Anterior cingulate cortex (tissue), 58 donors: ENCODE measurements at regions not wholly inside any gene's neighbourhood (a gene's known extent, or its start where the extent isn't known, plus 50 kb on each side); places are given as distances from the start of the nearest gene placed in this dataset.

ENCODE experiments used
- DNase-seq, 58 donors: peaks; one replicate each; lab custom pipeline; 2025; lab: John Stamatoyannopoulos, UW

- DNase-seq = no peak
Observed at GRCh38 chr1:116230712-116231111, 119.5 kb downstream of the MAB21L3 start.

DNA sequence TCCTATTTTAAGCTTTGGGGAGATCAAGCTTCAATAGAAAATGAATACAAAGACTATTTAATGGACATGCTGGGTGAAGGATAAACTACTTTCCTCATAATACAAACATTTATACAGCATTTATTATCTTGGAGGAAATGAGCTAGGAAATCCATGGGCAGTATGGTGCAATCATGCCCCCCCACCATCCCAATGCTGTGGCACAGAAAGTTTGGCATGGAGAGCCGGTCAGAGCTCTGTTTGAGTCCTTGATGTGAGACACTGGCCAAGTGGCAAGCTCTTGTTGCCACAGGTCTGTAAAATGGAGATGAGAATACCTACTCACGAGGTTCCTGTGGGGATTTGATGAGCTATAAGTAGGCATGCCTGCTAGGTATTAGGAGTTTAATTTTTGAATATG, 120.6 kb downstream of the MAB21L3 start:
- no peak for DNase-seq

DNA sequence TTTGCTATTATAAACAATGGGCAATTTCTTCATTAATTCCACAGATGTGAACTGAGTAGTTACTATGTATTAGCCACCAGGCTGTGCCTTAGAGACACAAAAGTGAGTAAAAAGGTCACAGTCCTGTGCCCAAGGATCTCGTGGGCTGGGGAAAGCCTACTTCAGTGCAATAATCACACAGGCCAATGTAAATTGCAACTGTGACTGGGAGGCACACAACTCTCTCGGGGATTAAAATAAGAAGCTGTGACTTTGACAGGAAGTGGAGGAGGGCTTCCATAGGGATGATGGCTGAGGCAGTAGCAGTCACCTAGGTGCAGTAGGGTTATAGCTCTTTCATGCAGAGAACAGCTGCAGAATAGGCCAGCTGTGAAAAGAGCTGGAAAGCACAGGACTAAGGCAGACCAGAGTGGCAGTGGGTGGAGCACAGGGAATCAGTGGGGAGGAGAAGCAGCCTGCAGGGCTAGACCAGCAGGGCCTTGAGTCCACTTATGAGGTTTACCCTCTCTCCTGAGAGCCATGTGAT, 121.9 kb downstream of the MAB21L3 start:
- DNase-seq = no peak

DNA sequence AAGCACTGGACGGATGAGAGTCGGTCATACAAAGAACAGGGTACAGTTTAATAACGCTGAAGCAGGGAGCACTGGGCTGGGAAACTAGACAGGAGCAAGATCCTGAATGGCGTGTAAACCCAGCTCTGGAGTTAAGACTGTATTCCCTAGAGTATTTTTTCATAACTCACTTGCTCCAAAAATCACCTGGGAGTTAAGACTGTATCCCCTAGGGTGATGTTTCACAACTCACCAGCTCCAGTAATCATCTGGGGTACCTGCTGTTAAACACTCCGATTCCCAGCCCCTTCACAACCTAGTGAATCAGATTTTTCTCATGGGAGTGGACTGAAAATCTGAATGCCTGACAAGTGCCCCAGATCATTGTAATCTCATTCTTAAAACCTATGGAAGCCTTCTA, 123.2 kb downstream of the MAB21L3 start:
- DNase-seq = no peak

DNA sequence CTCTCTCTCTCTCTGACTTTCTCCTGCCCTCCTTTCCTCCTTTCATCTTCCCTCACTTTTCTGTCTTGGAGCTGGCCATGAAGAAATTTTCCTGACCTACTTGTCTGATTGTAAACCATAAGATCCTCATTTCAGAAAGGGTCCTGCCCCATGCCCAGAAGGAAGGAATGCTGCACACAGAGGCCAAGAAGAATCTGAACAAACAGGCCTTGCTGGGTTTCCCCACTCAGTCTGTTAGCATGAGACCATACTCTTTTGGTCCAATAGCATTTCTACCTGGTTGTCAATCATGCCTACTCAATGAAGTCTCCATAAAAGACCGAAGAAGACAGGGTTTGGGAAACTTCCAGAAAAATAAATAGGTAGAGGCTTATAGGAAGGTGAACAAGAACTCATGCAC, 128.7 kb downstream of the MAB21L3 start:
- no peak for DNase-seq

GRCh38 chr1:116242741-116243140, 130.3 kb upstream of the ATP1A1 start:
- DNase-seq = no peak

- no peak for DNase-seq
Observed at GRCh38 chr1:116243333-116244054, 129.6 kb upstream of the ATP1A1 start.

GRCh38 chr1:116246174-116246573, 126.9 kb upstream of the ATP1A1 start:
- DNase-seq = no peak

- DNase-seq = no peak
Observed at GRCh38 chr1:116252271-116252670, 120.8 kb upstream of the ATP1A1 start.

DNA sequence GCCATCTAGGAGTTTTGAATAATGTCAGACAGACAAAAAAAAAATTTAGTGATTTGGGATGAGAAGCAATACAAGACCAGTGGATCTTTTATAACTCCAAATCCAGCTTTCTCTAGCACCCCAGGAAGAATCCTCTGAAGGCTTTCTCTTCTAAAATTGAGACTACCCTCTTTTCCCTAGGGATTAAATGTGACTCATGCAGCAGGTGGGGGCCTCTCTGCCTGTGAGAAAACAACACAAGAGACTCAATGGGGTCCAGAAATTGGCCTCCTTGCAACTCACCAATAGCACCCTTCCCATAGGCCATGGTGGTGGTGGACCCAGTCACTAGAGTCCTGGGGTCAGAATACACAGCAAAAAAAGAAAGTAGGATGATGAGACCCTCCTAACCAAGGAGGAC, 120.3 kb upstream of the ATP1A1 start:
- no peak for DNase-seq

GRCh38 chr1:116253566-116254382, 119.3 kb upstream of the ATP1A1 start:
- DNase-seq = no peak

- no peak for DNase-seq
Observed at GRCh38 chr1:116254776-116255175, 118.3 kb upstream of the ATP1A1 start.

DNA sequence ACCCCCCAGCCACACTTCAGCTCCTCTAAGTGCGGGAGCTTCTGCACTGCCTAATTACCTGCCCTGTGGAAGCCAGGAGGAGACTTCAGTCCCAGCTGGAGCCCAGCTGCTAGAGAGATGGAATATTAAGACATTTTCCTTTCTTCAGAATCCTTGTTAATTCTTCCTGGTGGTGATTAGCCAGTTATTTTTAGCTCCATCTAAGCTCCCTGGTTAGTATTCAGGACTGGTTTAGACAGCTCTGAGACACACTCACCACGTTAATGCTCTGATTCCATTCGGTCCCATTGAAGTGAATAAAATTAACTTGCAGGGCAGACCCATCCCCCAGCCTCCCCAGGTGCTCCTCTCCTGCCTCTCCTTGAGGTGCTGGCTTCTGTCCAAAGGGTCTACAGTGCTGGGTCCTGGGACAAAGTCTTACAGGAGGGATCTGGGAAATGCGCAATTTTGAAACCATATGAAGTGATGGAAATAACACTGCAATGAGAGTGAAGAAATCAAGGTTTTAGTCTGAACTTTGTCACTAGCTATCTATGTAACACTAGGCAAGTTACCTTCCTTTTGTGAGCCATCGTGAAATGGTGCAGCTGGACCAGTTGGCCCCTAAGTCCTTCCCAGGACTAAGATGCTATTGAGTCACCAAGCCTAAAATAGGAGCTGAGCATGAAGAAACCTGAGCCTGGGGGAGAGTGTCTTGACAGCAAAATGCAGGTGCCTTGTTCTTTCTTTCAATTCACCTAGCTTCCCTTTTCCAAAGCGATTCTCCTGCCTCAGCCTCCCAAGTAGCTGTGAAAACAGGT, 117.4 kb upstream of the ATP1A1 start:
- DNase-seq = no peak

- DNase-seq = no peak
Observed at GRCh38 chr1:116256286-116256649, 116.8 kb upstream of the ATP1A1 start.

DNA sequence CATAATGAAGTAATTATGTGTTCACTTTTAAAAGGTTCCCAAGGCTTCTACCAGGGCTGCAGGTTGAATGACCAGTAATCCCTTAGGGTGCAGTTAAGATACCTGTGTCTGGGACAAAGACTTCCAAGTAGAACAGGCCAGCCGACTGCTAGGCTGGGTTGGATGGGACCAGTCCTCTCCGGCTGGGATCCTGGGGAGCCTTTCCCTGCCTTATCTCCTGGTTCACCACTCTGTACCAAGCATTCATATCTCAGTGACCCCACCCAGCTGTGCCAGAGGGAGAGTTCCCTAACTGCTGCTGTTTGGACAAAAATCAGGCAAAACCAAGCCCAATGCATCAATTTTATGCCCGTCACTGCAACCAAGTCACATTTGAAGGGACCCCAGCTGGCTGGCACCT, 116.2 kb upstream of the ATP1A1 start:
- DNase-seq = no peak

DNA sequence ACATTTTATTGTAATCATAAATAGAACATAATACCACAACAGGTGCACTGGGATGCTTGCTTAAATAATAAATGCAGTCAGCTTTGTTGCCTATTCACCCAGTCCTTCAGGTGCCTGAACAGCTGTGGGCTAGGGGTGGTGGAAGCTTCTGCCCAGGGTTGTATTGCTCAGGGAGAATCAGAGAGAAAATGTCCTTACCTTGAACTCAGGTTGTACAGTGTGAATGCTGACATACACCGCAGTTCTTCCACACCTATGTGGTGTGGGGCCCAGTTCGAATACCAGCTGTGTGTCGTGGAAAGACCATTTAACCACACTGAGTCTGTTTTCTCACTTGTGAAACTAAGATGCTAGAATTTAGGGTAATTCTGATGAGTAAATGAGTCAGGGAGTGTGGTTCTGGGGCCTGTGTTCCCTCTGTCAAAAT, 115.7 kb upstream of the ATP1A1 start:
- DNase-seq = no peak

DNA sequence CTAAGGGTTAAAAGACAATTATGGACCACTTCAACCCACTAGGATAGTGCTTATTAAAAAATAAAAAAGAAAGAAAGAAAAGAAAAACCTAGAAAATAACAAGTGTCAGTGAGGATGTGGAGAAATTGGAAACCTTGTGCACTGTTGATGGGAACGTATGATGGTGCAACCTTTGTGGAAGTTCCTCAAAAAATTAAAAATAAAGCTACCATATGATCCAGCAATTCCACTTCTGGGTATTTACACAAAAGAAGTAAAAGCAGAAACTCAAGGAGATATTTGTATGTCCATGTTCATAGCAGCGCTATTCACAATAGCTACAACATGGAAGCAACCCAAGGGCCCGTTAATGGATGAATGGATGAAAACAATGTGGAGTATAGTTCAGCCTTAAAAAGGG, 115.2 kb upstream of the ATP1A1 start:
- no peak for DNase-seq

DNA sequence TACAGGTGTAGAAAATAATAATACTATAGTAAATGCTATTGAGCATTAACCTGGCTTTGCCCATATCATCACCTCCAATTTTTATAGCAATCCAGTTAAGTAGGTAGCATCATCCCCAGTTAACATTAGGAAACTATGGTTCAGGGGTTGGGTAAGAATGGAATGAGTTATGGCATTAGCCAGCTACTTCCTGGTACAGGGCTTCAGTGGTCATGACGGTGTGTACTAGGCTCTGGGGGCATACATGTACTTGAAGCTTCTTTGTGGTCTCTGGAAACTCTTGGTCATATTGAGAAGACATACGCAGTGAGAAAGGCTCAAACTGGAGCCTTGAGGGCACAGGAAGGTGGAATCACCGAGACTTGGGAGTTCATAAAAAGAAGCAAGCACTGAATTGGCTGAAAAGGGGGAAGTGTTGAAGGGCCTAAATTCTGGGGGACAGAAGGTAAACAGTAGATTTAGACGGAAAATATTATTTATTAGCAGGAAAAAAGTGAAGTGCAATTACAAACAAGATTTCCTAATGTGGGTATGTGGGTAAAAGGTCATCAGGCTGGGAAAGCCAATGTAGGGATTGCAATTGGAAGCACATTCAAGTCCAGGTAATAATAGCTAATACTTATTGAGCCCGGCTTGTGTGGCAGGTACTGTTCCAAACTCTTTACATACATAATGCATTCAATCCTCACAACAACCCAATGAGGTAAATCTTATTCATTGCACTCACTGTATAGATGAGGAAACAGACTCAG, 114.2 kb upstream of the ATP1A1 start:
- no peak for DNase-seq

DNA sequence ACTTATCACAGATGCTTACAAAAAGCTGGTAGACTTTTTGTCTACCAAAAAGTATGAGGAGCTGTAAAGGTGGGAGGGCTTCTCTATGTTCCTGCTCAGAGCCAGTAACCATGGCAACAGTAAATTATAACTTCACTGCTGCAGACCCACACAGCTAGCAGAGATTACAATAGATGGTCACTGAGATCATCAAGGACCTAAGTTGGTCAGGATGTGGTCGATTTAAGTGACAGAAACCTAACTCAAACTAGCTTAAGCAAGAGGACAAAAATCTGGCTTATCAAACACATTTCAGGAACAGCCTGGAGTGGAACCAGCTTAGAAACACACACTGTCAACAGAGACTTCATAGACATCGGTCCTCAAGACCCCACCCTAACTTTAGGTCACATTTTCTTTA, 113.4 kb upstream of the ATP1A1 start:
- no peak for DNase-seq

GRCh38 chr1:116260115-116260514, 112.9 kb upstream of the ATP1A1 start:
- no peak for DNase-seq
